ENCODE measurements at regions not wholly inside any gene's neighbourhood (a gene's known extent, or its start where the extent isn't known, plus 50 kb on each side); places are given as distances from the start of the nearest gene placed in this dataset.

GRCh38 chr9:13865869-13866268 lies 448.1 kb downstream of the NFIB start:
- Mint-ChIP-seq H3K27me3 (ENCODE audit: insufficient read depth, low read depth) (no peaks in the 10 kb centered on the region), H3K4me1 (peaks cover 30% of the 10 kb centered on the region), H3K27ac (no peak overlapping the region), H3K36me3 (no peaks in the 10 kb centered on the region), H3K9me3 (no peaks in the 10 kb centered on the region), H3K4me3 (no peak overlapping the region)
- Histone ChIP-seq H3K4me3 (no peak overlapping the region), H3K79me2 (ENCODE audit: low read depth) (no peaks in the 10 kb centered on the region), H4K20me1 (ENCODE audit: low read depth) (no peaks in the 10 kb centered on the region), H3K4me2 (no peak overlapping the region), H3K4me1 (no peaks in the 10 kb centered on the region), H3F3A (ENCODE audit: low read depth) (no peaks in the 10 kb centered on the region), H2AFZ (replicated peaks) (no peak overlapping the region), H3K9ac (no peak overlapping the region), H3K27ac (no peak overlapping the region), H3K36me3 (no peaks in the 10 kb centered on the region), H3K9me3 (ENCODE audit: low read depth) (no peaks in the 10 kb centered on the region), H3K27me3 (no peaks in the 10 kb centered on the region)
- no peak for DNase-seq (ENCODE audit: low spot score)
- TF ChIP-seq EZH2 (IDR thresholded peaks at IDR 0.05) (no peak), EZH2phosphoT487 (IDR thresholded peaks at IDR 0.05) (no peak), CTCF (IDR thresholded peaks at IDR 0.05) (no peak)

- no peak overlapping the region for H3K9ac ChIP-seq
- H3K27ac Mint-ChIP-seq = no peak overlapping the region
These were observed 450.8 kb downstream of the NFIB start for GRCh38 chr9:13863112-13863511.

GRCh38 chr9:13862654-13863053 lies 451.3 kb downstream of the NFIB start:
- Histone ChIP-seq H4K20me1 (ENCODE audit: low read depth) (no peaks in the 10 kb centered on the region), H3K27me3 (no peaks in the 10 kb centered on the region), H3K4me2 (no peak overlapping the region), H3K9me3 (ENCODE audit: low read depth) (no peaks in the 10 kb centered on the region), H3K9ac (no peak overlapping the region), H3K4me3 (no peak overlapping the region), H3K36me3 (no peaks in the 10 kb centered on the region), H3K4me1 (no peaks in the 10 kb centered on the region), H3F3A (ENCODE audit: low read depth) (no peaks in the 10 kb centered on the region), H3K27ac (no peak overlapping the region), H2AFZ (replicated peaks) (no peak overlapping the region), H3K79me2 (ENCODE audit: low read depth) (no peaks in the 10 kb centered on the region)
- Mint-ChIP-seq H3K27ac (no peak overlapping the region), H3K4me3 (no peak overlapping the region), H3K27me3 (ENCODE audit: insufficient read depth, low read depth) (no peaks in the 10 kb centered on the region), H3K36me3 (no peaks in the 10 kb centered on the region), H3K9me3 (no peaks in the 10 kb centered on the region), H3K4me1 (peaks cover 36% of the 10 kb centered on the region)
- TF ChIP-seq EZH2 (IDR thresholded peaks at IDR 0.05) (no peak), CTCF (IDR thresholded peaks at IDR 0.05) (no peak), EZH2phosphoT487 (IDR thresholded peaks at IDR 0.05) (no peak)
- no peak for DNase-seq (ENCODE audit: low spot score)

More at GRCh38 chr9:13863112-13863511, 450.8 kb downstream of the NFIB start:
- H3K27me3 Mint-ChIP-seq (ENCODE audit: insufficient read depth, low read depth) = no peaks in the 10 kb centered on the region
- H3K4me1 ChIP-seq = no peaks in the 10 kb centered on the region
- no peak overlapping the region for H3K4me3 Mint-ChIP-seq
- DNase-seq (ENCODE audit: low spot score) = no peak
- H3K9me3 Mint-ChIP-seq = no peaks in the 10 kb centered on the region
- H3K27ac ChIP-seq = no peak overlapping the region
- no peaks in the 10 kb centered on the region for H4K20me1 ChIP-seq (ENCODE audit: low read depth)
- H3K27me3 ChIP-seq = no peaks in the 10 kb centered on the region
- H3K9me3 ChIP-seq (ENCODE audit: low read depth) = no peaks in the 10 kb centered on the region
- H3K4me2 ChIP-seq = no peak overlapping the region
- H3K4me1 Mint-ChIP-seq = peaks cover 36% of the 10 kb centered on the region
- H3K79me2 ChIP-seq (ENCODE audit: low read depth) = no peaks in the 10 kb centered on the region
- H3F3A ChIP-seq (ENCODE audit: low read depth) = no peaks in the 10 kb centered on the region
- no peaks in the 10 kb centered on the region for H3K36me3 ChIP-seq
- TF ChIP-seq CTCF (IDR thresholded peaks at IDR 0.05) = no peak
- no peak for TF ChIP-seq EZH2 (IDR thresholded peaks at IDR 0.05)
- TF ChIP-seq EZH2phosphoT487 (IDR thresholded peaks at IDR 0.05) = no peak
- H3K36me3 Mint-ChIP-seq = no peaks in the 10 kb centered on the region
- H3K4me3 ChIP-seq = no peak overlapping the region
- no peak overlapping the region for H2AFZ ChIP-seq (replicated peaks)
